GM19324 (cell line): ENCODE measurements at regions not wholly inside any gene's neighbourhood (a gene's known extent, or its start where the extent isn't known, plus 50 kb on each side); places are given as distances from the start of the nearest gene placed in this dataset.
"Not testable (repeated sequence)": the region's sequence is repeated elsewhere in the genome, so short reads cannot be mapped to it uniquely, and the experiment has no call there.

Source experiments
- ATAC-seq: cut with Tn5 transposase; IDR thresholded peaks from one replicate; pipeline ENCODE4 v1.9.1; 2021; ENCODE audit warnings: mild to moderate bottlenecking, moderate library complexity; ENCODE audit not compliant: unreplicated experiment, low FRiP score

- no peak for ATAC-seq
Measured at GRCh38 chr10:84626397-84627087, 298.2 kb downstream of the CCSER2 start.

- ATAC-seq: no peak
Measured at GRCh38 chr10:84632866-84633265, 304.5 kb downstream of the CCSER2 start.

- no peak for ATAC-seq
Measured at GRCh38 chr10:84634636-84635035, 306.2 kb downstream of the CCSER2 start.

DNA sequence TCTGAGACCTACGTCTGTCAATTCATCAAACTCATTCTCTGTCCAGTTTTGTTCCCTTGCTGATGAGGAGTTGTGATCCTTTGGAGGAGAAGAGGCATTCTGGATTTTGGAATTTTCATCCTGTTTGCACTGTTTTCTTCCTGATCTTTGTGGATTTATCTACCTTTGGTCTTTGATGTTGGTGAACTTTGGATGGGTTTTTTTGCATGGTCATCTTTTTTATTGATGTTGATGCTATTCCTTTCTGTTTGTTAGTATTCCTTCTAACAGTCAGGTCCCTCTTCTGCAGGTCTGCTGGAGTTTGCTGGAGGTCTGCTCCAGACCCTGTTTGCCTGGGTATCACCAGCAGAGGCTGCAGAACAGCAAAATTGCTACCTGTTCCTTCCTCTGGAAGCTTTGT is 322.2 kb downstream of the CCSER2 start:
- ATAC-seq: not testable (repeated sequence)

DNA sequence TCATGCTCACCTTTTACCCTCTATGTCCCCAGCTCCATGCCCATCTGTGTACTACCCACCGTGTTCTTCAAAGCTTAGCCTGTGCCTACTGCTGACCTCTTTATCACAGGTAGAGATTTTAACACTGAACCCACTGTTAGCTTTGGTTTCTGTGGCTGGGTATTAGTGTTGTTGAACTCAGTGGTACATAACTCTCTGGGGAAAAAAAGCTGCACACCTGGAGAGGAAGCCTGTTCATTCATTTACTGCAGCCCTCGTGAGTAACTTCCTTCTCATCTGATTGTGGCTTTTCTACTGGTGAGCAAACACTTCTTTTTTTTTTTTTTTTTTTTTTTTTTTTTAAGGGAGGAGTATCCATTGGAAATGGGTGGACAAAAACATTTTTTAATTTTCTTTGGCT is 326.3 kb downstream of the CCSER2 start:
- ATAC-seq: peak; percentile 86

DNA sequence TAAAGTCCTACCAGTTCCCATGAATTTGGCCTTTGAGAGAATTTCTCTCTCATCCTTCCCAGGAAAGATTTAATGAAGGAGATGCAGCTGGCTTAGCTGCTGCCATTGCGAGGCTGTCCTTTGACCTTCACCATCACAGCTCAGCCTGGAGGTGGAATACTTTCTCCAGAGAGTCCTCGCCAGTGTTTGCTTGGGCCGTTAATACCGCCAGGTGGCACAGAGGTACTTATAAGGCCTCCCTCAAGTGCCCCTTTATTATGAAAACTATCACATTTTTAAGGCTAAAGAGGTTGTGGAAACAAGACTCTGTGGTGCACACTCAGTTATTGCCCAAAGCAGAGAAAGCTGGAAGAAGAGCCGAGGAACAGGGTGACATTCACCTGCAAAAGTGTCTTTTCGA is 330.6 kb downstream of the CCSER2 start:
- ATAC-seq: no peak

DNA sequence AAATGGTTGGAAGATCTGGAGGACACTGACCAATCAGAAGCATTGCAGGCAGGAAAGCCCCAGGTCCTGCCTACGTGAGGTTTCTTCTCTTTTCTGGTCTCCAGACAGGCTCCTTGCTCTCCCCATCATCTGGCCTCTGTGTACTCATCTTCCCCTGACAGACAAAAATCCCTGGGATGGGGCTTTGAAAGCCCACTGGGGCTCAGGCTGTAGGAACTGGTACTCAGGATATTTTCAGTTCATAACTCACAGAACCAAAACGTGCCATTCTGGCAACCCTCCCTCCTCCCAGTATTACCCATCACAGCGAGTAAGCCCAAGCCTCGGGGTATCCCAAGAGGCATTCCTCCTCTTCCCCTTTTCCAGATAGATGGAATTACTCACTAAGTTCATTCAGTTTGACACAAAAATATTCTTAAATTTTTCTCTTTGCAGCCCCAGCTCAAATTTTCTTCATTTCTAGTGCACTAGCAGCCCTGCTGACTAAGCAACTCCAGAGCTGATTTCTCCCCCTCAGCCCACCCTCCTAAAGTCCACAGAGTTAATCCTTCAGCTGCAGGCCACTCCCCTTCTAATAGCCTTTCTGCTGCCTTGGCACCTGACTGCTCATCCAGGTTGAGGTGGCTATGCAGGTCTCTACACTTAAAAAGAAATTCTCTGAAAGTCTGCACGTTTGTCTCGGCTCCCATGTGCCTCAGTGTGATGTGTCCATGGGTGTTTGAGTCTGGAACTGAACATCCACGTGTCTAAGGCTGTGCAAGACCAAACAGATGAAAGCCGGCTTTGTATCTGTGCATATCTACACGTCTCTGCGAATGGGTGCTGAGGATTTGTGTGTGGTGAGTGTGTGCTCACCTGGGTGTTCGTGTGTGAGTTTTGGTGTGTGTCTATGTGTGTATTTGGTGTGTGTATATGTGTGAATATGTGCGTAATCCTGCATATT is 331.4 kb downstream of the CCSER2 start:
- no peak for ATAC-seq

DNA sequence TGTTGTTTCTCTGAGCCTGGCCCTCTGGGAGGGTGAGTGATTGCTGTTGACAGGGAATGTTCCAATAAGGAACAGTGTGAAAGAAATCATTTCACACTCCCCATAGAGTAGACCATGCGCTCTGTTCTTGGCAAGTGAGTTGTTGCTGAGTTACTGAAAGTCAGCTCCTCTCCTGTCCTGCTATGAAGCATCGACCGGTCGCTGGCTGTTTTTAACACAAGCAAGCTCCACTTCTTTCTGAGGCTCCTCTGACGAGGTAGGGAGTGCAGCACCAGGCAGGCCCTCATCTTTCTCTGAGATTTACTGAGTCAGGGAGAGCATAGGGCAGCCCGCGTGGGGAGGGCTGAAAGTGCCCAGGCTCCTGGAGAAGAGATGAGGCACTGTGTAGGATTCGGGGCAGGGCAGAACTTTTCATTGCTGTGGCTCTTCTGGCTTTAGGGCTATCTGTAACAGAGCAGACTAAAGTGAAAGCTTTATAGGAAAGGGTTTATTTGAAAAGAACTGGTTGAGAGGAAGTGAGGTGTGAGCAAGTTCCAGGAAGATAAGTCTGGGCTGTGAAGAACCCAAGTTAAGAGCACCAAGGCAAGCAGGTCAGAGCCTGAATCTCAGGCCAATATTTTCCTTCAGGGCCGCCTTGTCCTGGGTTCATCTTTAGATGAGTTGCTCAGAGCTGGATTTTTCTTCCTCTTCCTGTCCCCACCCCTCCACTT is 332.2 kb downstream of the CCSER2 start:
- no peak for ATAC-seq

DNA sequence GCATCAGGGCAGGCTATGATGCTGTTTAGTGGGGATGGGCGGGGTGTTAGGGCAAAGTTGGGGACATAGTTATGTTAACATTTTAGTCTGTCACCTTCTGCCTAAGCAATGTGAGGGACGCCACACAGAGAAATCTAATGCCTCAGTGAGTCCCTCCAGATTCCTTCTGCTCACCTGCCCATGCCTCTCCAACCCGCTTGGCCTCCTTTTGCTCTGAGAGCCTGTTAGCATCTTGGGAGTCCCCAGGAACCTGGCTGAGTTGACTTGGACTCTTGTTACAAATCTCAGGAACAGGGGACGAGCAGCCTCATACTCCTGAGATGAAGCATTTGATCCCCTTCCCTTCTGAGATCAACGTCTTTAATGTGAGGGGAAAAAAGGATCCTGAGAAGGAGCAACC is 336.8 kb downstream of the CCSER2 start:
- no peak for ATAC-seq

- no peak for ATAC-seq
Measured at GRCh38 chr10:84665883-84666463, 337.6 kb downstream of the CCSER2 start.

DNA sequence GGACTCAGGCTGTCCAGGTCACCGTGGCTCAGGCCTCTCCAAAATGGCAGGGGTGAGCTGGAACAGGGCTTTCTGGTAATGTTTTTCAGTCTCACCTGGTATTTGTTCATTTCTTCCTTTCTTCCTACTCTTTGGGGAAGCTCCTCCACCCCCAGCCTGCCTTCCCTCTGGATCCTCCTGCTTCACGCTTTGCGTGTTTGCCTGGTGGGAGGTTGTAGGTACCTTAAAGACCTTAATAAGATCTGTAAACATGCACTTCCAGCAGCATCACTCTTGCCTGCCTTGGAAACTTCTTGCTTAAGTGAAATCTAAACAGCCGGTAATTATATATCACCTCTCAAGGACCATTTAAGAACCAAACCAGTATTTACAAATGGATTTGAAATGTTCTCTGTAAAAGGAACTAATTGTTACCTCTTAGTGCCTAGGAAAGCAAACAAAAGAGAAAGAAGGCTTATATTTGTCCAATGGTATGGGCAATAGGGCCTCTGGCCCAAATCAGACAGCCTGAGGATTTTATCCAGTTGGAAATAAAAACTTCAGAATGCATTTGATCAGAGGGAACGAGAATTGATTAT is 339.9 kb downstream of the CCSER2 start:
- ATAC-seq: no peak

DNA sequence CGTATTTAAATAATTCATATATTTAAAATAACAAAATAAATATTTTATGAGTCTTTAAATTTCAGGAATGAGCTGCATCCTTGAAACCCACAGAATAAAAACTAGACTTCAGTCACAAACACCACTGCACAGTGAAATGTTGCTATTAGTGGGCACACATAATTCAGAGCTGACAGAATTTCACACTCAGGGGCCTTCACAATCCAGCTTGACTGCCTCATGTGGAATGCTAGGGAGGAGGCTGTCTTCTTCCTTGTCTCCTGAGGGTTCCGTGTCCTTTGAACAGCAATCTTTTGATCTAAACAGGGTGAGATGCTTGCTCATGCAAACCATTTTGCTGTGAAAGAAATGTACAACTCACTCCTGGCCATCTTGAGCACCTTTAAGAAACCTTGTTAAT is 346.7 kb downstream of the CCSER2 start:
- ATAC-seq: no peak

- ATAC-seq: no peak
Measured at GRCh38 chr10:84676536-84676935, 348.1 kb downstream of the CCSER2 start.

DNA sequence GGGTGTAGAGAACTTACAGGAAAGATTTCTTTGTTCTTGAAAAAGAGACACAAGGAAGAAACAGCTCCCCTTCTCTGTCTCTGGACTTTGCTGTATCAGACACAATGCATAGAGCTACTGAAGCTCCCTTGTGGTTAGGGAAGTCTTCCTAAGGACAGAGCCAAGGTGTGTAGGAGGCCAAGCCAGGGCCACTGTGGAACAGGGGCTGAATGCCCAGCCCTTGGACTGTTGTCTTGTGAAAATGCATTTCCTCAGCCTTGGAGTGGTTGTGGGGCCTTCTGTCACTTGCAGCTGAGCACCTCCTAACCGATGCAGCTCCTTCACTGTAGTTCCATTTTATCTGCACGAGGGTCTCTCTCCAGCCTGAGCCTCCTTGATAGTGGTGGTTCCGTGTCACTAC is 353.4 kb downstream of the CCSER2 start:
- no peak for ATAC-seq

DNA sequence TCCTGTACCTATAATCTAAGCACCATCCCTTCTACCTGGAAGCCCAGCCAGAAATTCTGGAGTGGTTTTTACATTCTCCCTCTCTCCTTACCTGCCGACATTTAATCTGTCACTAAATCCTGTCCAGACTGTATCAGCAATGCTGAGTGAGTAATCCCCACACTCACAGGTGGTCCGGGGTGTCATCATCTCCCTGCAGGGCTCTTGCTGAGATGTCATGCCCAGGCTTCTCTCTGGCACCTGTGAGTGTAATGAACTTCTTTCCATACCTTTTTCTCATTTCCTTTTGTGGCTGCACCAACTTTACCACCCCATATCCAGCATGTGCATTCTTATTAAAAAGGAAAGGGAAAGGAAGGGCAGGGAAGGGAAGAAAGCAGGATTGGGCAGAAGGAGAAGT is 355.2 kb downstream of the CCSER2 start:
- no peak for ATAC-seq

DNA sequence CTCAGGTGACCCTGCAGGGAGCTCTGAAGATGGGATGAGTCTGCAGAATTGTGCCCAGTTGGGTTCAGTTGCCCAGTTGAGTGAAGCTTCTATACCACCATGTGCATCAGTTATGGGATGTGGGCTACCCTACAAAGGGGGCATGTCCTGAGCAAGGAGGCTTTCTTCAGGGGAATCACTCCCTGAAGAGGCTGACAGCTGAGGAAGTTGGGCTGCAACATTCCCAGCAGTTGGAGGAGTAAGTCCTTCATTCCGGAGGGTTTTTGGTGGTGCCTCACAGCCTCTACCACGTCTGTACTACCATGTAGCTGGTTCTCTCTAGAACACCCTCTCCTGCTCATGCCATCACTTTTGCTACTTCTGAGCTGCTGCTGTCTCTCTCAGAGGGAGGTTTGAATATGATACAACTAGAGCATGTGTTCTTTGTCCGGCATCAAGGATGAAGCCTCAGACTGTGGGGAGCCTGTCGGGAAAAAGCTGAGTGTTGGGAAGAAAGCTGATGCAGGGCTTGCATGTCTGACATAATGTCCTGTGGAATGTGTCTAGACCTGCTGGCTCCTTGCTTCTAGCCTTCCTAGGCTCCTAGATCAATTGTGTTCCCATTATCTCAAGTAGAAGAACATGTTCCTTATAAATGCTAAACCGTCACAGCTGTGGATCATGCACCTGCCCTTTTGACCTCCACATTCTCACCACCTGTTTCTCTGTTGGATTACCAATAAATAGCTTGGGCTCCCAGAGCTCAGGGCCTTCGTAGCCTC is 355.8 kb downstream of the CCSER2 start:
- ATAC-seq: no peak

DNA sequence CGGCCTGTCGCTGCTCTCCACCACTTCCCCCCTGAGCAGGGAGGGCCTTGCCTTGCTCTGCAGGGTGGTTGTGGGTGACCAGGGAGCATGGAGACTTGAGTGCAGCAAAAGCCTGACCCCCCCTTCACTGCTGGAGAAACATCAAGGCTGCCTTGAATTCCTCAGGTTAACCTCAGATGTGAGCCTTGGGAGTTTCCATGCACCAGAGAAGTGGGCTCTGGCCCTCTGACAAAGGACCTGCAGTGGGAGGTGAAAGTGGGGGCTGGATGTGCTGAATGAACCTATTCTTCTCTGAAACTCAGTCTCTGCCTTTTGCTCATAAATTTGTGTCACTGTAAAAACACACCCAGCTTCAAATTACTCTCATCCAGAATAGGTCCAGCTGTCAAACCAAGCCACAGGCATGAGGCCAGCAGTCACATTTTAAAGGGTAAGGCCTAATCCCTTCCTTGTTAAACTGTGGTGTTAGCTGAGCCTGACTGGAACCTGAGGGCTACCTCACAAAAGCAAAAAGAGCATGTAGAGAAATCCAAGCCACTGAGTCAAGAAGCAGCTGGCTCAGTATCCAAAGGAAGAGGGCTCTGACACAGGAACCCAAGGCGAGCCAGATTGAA is 356.8 kb downstream of the CCSER2 start:
- no peak for ATAC-seq

DNA sequence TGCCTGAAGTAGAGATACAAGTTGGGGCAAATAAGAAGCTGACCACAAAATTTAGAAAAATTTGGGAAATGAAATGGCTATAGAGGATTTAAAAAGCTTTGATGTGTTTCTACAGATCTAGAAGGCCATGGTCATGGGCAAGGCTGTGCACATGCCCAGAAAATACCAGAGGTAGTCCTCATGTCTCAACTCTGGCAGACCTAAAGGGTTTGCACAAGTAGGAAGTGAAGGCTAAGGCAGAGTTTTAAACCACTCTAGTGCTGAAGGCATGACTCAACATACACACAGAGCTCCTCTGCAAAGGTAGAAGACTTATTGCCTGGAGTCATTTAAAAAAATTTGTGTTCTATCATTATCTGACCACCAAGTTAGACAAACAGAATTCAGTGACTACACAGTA is 364.6 kb downstream of the CCSER2 start:
- ATAC-seq: no peak

GRCh38 chr10:84695902-84696301 is 367.5 kb downstream of the CCSER2 start:
- ATAC-seq: no peak
